IPS-15b (cell line): ENCODE measurements at regions not wholly inside any gene's neighbourhood (a gene's known extent, or its start where the extent isn't known, plus 50 kb on each side); places are given as distances from the start of the nearest gene placed in this dataset.

Experiments
- H3K27me3 ChIP-seq: one replicate; pipeline ENCODE4 v1.6.1; 2013; ENCODE audit warnings: low read length; ENCODE audit not compliant: control insufficient read depth, insufficient read depth
- H3K36me3 ChIP-seq: one replicate; pipeline ENCODE4 v1.6.1; 2013; ENCODE audit warnings: low read length; ENCODE audit not compliant: control insufficient read depth, insufficient read depth
- H3K4me1 ChIP-seq: one replicate; pipeline ENCODE4 v1.6.1; 2013; ENCODE audit warnings: mild to moderate bottlenecking, low read length; ENCODE audit not compliant: control insufficient read depth, insufficient read depth
- H3K4me3 ChIP-seq: one replicate; pipeline ENCODE4 v1.5.1; 2013; ENCODE audit warnings: low read depth, low read length
- H3K9ac ChIP-seq: one replicate; pipeline ENCODE4 v1.6.1; 2013; ENCODE audit warnings: low read depth, mild to moderate bottlenecking, low read length
- H3K9me3 ChIP-seq: one replicate; pipeline ENCODE4 v1.6.1; 2013; ENCODE audit warnings: mild to moderate bottlenecking, low read length; ENCODE audit not compliant: control insufficient read depth, insufficient read depth

- H3K36me3 ChIP-seq: no peaks in the 10 kb centered on the region
- H3K9me3 ChIP-seq: no peaks in the 10 kb centered on the region
- no peaks in the 10 kb centered on the region for H3K4me1 ChIP-seq
- H3K9ac ChIP-seq: no peak overlapping the region
- H3K4me3 ChIP-seq: no peak overlapping the region
- no peaks in the 10 kb centered on the region for H3K27me3 ChIP-seq
Measured at GRCh38 chr2:208618220-208618619, 211.6 kb downstream of the PTH2R start.

GRCh38 chr2:208619993-208620392 is 213.4 kb downstream of the PTH2R start:
- Histone ChIP-seq H3K4me1 (no peaks in the 10 kb centered on the region), H3K9me3 (no peaks in the 10 kb centered on the region), H3K27me3 (no peaks in the 10 kb centered on the region), H3K4me3 (no peak overlapping the region), H3K36me3 (no peaks in the 10 kb centered on the region), H3K9ac (no peak overlapping the region)

- Histone ChIP-seq H3K4me1 (no peaks in the 10 kb centered on the region), H3K36me3 (no peaks in the 10 kb centered on the region), H3K9me3 (no peaks in the 10 kb centered on the region), H3K27me3 (no peaks in the 10 kb centered on the region), H3K4me3 (no peak overlapping the region), H3K9ac (no peak overlapping the region)
Measured at GRCh38 chr2:208620487-208620978, 213.9 kb downstream of the PTH2R start.

GRCh38 chr2:208627110-208627884 is 220.7 kb downstream of the PTH2R start:
- H3K36me3 ChIP-seq: no peaks in the 10 kb centered on the region
- no peaks in the 10 kb centered on the region for H3K4me1 ChIP-seq
- H3K27me3 ChIP-seq: no peaks in the 10 kb centered on the region
- H3K4me3 ChIP-seq: no peak overlapping the region
- H3K9me3 ChIP-seq: no peaks in the 10 kb centered on the region
- H3K9ac ChIP-seq: no peak overlapping the region

- no peaks in the 10 kb centered on the region for H3K27me3 ChIP-seq
- no peaks in the 10 kb centered on the region for H3K36me3 ChIP-seq
- no peak overlapping the region for H3K9ac ChIP-seq
- H3K9me3 ChIP-seq: no peaks in the 10 kb centered on the region
- no peaks in the 10 kb centered on the region for H3K4me1 ChIP-seq
- no peak overlapping the region for H3K4me3 ChIP-seq
Measured at GRCh38 chr2:208627916-208628315, 221.3 kb downstream of the PTH2R start.

GRCh38 chr2:208638059-208638458 is 231.5 kb downstream of the PTH2R start:
- H3K9ac ChIP-seq: no peak overlapping the region
- no peaks in the 10 kb centered on the region for H3K4me1 ChIP-seq
- no peaks in the 10 kb centered on the region for H3K36me3 ChIP-seq
- H3K27me3 ChIP-seq: no peaks in the 10 kb centered on the region
- H3K4me3 ChIP-seq: no peak overlapping the region
- no peaks in the 10 kb centered on the region for H3K9me3 ChIP-seq

- H3K9me3 ChIP-seq: no peaks in the 10 kb centered on the region
- no peaks in the 10 kb centered on the region for H3K4me1 ChIP-seq
- H3K27me3 ChIP-seq: no peaks in the 10 kb centered on the region
- no peak overlapping the region for H3K4me3 ChIP-seq
- no peaks in the 10 kb centered on the region for H3K36me3 ChIP-seq
- no peak overlapping the region for H3K9ac ChIP-seq
Measured at GRCh38 chr2:208642125-208642779, 235.7 kb downstream of the PTH2R start.

- Histone ChIP-seq H3K9me3 (no peaks in the 10 kb centered on the region), H3K4me1 (no peaks in the 10 kb centered on the region), H3K27me3 (no peaks in the 10 kb centered on the region), H3K4me3 (no peak overlapping the region), H3K9ac (no peak overlapping the region), H3K36me3 (no peaks in the 10 kb centered on the region)
Measured at GRCh38 chr2:208643145-208643544, 236.6 kb downstream of the PTH2R start.

GRCh38 chr2:208645226-208645625 is 238.6 kb downstream of the PTH2R start:
- H3K9ac ChIP-seq: no peak overlapping the region
- H3K36me3 ChIP-seq: no peaks in the 10 kb centered on the region
- no peak overlapping the region for H3K4me3 ChIP-seq
- no peaks in the 10 kb centered on the region for H3K27me3 ChIP-seq
- H3K9me3 ChIP-seq: no peaks in the 10 kb centered on the region
- no peaks in the 10 kb centered on the region for H3K4me1 ChIP-seq

- Histone ChIP-seq H3K9me3 (no peaks in the 10 kb centered on the region), H3K36me3 (no peaks in the 10 kb centered on the region), H3K4me1 (no peaks in the 10 kb centered on the region), H3K27me3 (no peaks in the 10 kb centered on the region), H3K9ac (no peak overlapping the region), H3K4me3 (no peak overlapping the region)
Measured at GRCh38 chr2:208648368-208648767, 241.8 kb downstream of the PTH2R start.

- Histone ChIP-seq H3K4me3 (no peak overlapping the region), H3K9ac (no peak overlapping the region), H3K4me1 (no peaks in the 10 kb centered on the region), H3K9me3 (no peaks in the 10 kb centered on the region), H3K36me3 (no peaks in the 10 kb centered on the region), H3K27me3 (no peaks in the 10 kb centered on the region)
Measured at GRCh38 chr2:208653383-208653782, 246.8 kb downstream of the PTH2R start.

- no peak overlapping the region for H3K4me3 ChIP-seq
- no peaks in the 10 kb centered on the region for H3K27me3 ChIP-seq
- no peaks in the 10 kb centered on the region for H3K36me3 ChIP-seq
- no peak overlapping the region for H3K9ac ChIP-seq
- no peaks in the 10 kb centered on the region for H3K4me1 ChIP-seq
- H3K9me3 ChIP-seq: no peaks in the 10 kb centered on the region
Measured at GRCh38 chr2:208654056-208654455, 247.5 kb downstream of the PTH2R start.
